PC-9 (cell line): ENCODE measurements at regions not wholly inside any gene's neighbourhood (a gene's known extent, or its start where the extent isn't known, plus 50 kb on each side); places are given as distances from the start of the nearest gene placed in this dataset.

Experiments
- BruUV-seq: library from RNA; stranded (reverse); fragments of 400-500 nt; replicated peaks from 2 replicates; lab custom pipeline; 2021; lab: Mats Ljungman, UMichigan
- CTCF ChIA-PET: fragments of 300-600 bp; sonication (Branson Sonifier 250); formaldehyde crosslinking; loops from one replicate; lab custom pipeline; 2022; ENCODE audit warnings: antibody characterized with exemption; lab: Charles Lee
- POLR2A ChIA-PET: fragments of 300-600 bp; sonication (Branson Sonifier 250); formaldehyde crosslinking; loops from one replicate; lab custom pipeline; 2022; ENCODE audit warnings: antibody characterized with exemption; ENCODE audit not compliant: unreplicated experiment; lab: Charles Lee
- DNase-seq, 2 experiments: peaks; one replicate each; pipeline versions ENCODE4 v3.0.0 to v3.0.0-alpha.2; 2015 to 2022; ENCODE audit warnings: mixed read lengths in 1 of 2
- H2AFZ ChIP-seq: fragments of 200-600 bp; sonication (generic); 2 replicates; pipeline ENCODE4 v1.8.1; 2017; ENCODE audit warnings: antibody characterized with exemption
- H3F3A ChIP-seq: fragments of 200-600 bp; sonication (generic); 2 replicates; pipeline ENCODE4 v1.8.1; 2017; ENCODE audit warnings: antibody characterized with exemption, mild to moderate bottlenecking, low read depth; ENCODE audit not compliant: insufficient read depth
- H3K27ac ChIP-seq: fragments of 200-600 bp; sonication (generic); 2 replicates; pipeline ENCODE4 v1.6.1; 2016; ENCODE audit warnings: mixed run types
- H3K27me3 ChIP-seq: fragments of 200-600 bp; sonication (generic); 2 replicates; pipeline ENCODE4 v1.6.1; 2016; ENCODE audit warnings: low read depth, mixed run types; ENCODE audit not compliant: insufficient read depth
- H3K36me3 ChIP-seq: fragments of 200-600 bp; sonication (generic); 2 replicates; pipeline ENCODE4 v1.6.1; 2016; ENCODE audit warnings: low read depth, mixed run types
- H3K4me1 ChIP-seq: fragments of 200-600 bp; sonication (generic); replicated peaks from 2 replicates; pipeline ENCODE4 v1.6.1; 2016; ENCODE audit warnings: mixed run types; ENCODE audit not compliant: insufficient read depth
- H3K4me2 ChIP-seq: fragments of 200-600 bp; sonication (generic); 2 replicates; pipeline ENCODE4 v1.6.1; 2017; ENCODE audit warnings: mixed run types
- H3K4me3 ChIP-seq: fragments of 200-600 bp; sonication (generic); 2 replicates; pipeline ENCODE4 v1.6.1; 2016; ENCODE audit warnings: mixed run types
- H3K79me2 ChIP-seq: fragments of 200-600 bp; sonication (generic); 2 replicates; pipeline ENCODE4 v1.6.1; 2017; ENCODE audit warnings: low read depth, mixed run types
- H3K9me2 ChIP-seq: fragments of 200-600 bp; sonication (generic); 2 replicates; pipeline ENCODE4 v1.8.1; 2017; ENCODE audit warnings: mild to moderate bottlenecking; ENCODE audit not compliant: insufficient read depth
- H3K9me3 ChIP-seq: fragments of 200-600 bp; sonication (generic); 2 replicates; pipeline ENCODE4 v1.8.1; 2016; ENCODE audit warnings: low read depth; ENCODE audit not compliant: insufficient read depth
- H4K20me1 ChIP-seq: fragments of 200-600 bp; sonication (generic); 2 replicates; pipeline ENCODE4 v1.8.1; 2017; ENCODE audit not compliant: insufficient read depth
- EZH2 ChIP-seq: fragments of 200-600 bp; sonication (generic); IDR thresholded peaks from 2 replicates; pipeline ENCODE4 v1.8.0; 2017; ENCODE audit warnings: antibody characterized with exemption, low read depth
- intact Hi-C: fragments of 100-400 bp; cut with micrococcal nuclease; formaldehyde crosslinking; loops from one replicate; pipeline ENCODE4 v1.10.0; 2022; ENCODE audit not compliant: unreplicated experiment
- TF ChIP-seq, protein P1 (sequence below): fragments of 200-600 bp; sonication (generic); conservative IDR thresholded peaks from 2 replicates; pipeline ENCODE4 v1.6.1; 2017; ENCODE audit warnings: mixed run types, antibody characterized with exemption, mild to moderate bottlenecking, moderate library complexity

DNA sequence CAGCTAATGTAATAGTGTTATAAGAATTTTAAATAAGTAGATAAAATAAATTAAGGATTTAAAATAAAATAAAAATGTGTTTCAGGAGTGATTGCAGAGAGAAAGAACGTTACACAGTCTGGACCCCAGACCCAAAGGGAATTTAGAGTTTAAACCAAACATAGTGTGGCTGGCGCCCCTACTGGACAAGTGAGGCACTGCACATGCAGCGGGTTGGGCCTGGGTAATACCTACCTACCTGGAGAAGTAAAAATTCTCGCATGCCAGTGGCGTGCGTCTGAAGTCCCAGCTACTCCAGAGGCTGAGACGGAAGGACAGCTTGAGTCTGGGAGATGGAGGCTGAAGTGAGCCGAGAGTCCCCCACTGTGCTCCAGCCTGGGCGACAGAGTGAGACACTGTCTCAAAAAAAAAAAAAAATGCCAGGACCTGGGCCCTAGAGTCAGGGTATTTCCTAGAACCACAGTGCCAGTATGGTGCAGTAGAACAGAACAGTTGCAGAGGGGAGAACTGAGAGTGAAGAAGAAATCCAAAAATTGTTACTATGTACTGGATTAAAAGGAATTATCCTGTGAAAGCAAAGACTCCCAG, 71.4 kb upstream of the TCF21 start:
- no TSS peak for BruUV-seq
- DNase-seq: no peak
- Histone ChIP-seq H3K27ac (no peak overlapping the region), H3K9me2 (peaks cover 6% of the 10 kb centered on the region; the same call in 1 of the 2 replicates), H3K4me2 (no peak overlapping the region), H4K20me1 (no peaks in the 10 kb centered on the region), H3K36me3 (no peaks in the 10 kb centered on the region), H3K4me1 (no peaks in the 10 kb centered on the region), H3K4me3 (no peak overlapping the region), H3F3A (no peaks in the 10 kb centered on the region; the same call in 1 of the 2 replicates), H3K9me3 (peaks cover 22% of the 10 kb centered on the region), H2AFZ (no peak overlapping the region), H3K27me3 (no peaks in the 10 kb centered on the region), H3K79me2 (no peaks in the 10 kb centered on the region)
- TF ChIP-seq, protein P1, sequence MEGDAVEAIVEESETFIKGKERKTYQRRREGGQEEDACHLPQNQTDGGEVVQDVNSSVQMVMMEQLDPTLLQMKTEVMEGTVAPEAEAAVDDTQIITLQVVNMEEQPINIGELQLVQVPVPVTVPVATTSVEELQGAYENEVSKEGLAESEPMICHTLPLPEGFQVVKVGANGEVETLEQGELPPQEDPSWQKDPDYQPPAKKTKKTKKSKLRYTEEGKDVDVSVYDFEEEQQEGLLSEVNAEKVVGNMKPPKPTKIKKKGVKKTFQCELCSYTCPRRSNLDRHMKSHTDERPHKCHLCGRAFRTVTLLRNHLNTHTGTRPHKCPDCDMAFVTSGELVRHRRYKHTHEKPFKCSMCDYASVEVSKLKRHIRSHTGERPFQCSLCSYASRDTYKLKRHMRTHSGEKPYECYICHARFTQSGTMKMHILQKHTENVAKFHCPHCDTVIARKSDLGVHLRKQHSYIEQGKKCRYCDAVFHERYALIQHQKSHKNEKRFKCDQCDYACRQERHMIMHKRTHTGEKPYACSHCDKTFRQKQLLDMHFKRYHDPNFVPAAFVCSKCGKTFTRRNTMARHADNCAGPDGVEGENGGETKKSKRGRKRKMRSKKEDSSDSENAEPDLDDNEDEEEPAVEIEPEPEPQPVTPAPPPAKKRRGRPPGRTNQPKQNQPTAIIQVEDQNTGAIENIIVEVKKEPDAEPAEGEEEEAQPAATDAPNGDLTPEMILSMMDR: peak; percentile 70
- no peak for TF ChIP-seq EZH2
- intact Hi-C loops: no loop called here
- POLR2A ChIA-PET: interaction anchor here (0.6 kb wide), 1 partner anchor 1086 kb away, joined by 3 read pairs; no protein-coding TSS in a partner anchor
- CTCF ChIA-PET: interaction anchor here (0.6 to 0.7 kb wide), 2 partner anchors 53 to 1591 kb away, joined by 4 to 10 read pairs; no protein-coding TSS in a partner anchor

- DNase-seq: no peak
- H3K79me2 ChIP-seq: no peaks in the 10 kb centered on the region
- no peaks in the 10 kb centered on the region for H3K36me3 ChIP-seq
- TF ChIP-seq, protein P1: no peak
- no peak for TF ChIP-seq EZH2
- CTCF ChIA-PET: no interaction called here
- H3K27ac ChIP-seq: no peak overlapping the region
- no peak overlapping the region for H2AFZ ChIP-seq
- BruUV-seq: no TSS peak
- intact Hi-C loops: no loop called here
- H4K20me1 ChIP-seq: no peaks in the 10 kb centered on the region
- no peaks in the 10 kb centered on the region; the same call in 1 of the 2 replicates for H3F3A ChIP-seq
- H3K4me3 ChIP-seq: no peak overlapping the region
- no peak overlapping the region for H3K4me2 ChIP-seq
- H3K9me3 ChIP-seq: peaks cover 22% of the 10 kb centered on the region
- no peaks in the 10 kb centered on the region for H3K27me3 ChIP-seq
- POLR2A ChIA-PET: no interaction called here
- no peaks in the 10 kb centered on the region for H3K4me1 ChIP-seq
- peaks cover 6% of the 10 kb centered on the region; the same call in 1 of the 2 replicates for H3K9me2 ChIP-seq
Observed at GRCh38 chr6:133818320-133818719, 70.6 kb upstream of the TCF21 start.

- no peak for DNase-seq
- Histone ChIP-seq H3K9me3 (0 out of 2 replicates have a peak, but pooled peaks cover 7% of the 10 kb centered on the region), H4K20me1 (no peaks in the 10 kb centered on the region), H3K36me3 (no peaks in the 10 kb centered on the region), H3K4me3 (no peak overlapping the region), H3K27me3 (no peaks in the 10 kb centered on the region), H3K79me2 (no peaks in the 10 kb centered on the region), H3K27ac (no peak overlapping the region), H3K9me2 (peaks cover 6% of the 10 kb centered on the region; the same call in 1 of the 2 replicates), H3K4me1 (no peaks in the 10 kb centered on the region), H3F3A (no peaks in the 10 kb centered on the region), H3K4me2 (no peak overlapping the region), H2AFZ (no peak overlapping the region)
- intact Hi-C loops: no loop called here
- ChIA-PET CTCF (interaction anchor here (0.6 kb wide), 1 partner anchor 276 kb away, joined by 16 read pairs; no protein-coding TSS in a partner anchor), POLR2A (no interaction called here)
- TF ChIP-seq, protein P1: no peak
- TF ChIP-seq EZH2: no peak
- BruUV-seq: no TSS peak
Observed at GRCh38 chr6:133820208-133820607, 68.7 kb upstream of the TCF21 start.
